IMR-90 (cell line): ENCODE measurements at regions not wholly inside any gene's neighbourhood (a gene's known extent, or its start where the extent isn't known, plus 50 kb on each side); places are given as distances from the start of the nearest gene placed in this dataset.

ENCODE experiments used
- BHLHE40 ChIP-seq: fragments of 150-350 bp; IDR thresholded peaks from 2 replicates; pipeline ENCODE4 v1.6.1; 2016; ENCODE audit warnings: mild to moderate bottlenecking, low read depth, low read length
- CEBPB ChIP-seq: IDR thresholded peaks from 2 replicates; pipeline ENCODE4 v1.6.1; 2012; ENCODE audit warnings: low read depth, low read length, improper control_type of control experiment
- CHD1 ChIP-seq: IDR thresholded peaks from 2 replicates; pipeline ENCODE4 v1.6.1; 2012; ENCODE audit warnings: low read depth, low read length, improper control_type of control experiment
- POLR2A ChIP-seq: IDR thresholded peaks from 2 replicates; pipeline ENCODE4 v1.6.1; 2012; ENCODE audit warnings: mild to moderate bottlenecking, low read depth, low read length
- USF2 ChIP-seq: fragments of 150-350 bp; IDR thresholded peaks from 2 replicates; pipeline ENCODE4 v1.6.1; 2017; ENCODE audit warnings: mild to moderate bottlenecking, antibody characterized with exemption, low read length, low read depth
- TF ChIP-seq, protein P1 (sequence below): conservative IDR thresholded peaks from 2 replicates; pipeline ENCODE4 v1.5.1; 2012; ENCODE audit warnings: mild to moderate bottlenecking, low read depth, low read length, improper control_type of control experiment
- TF ChIP-seq, protein P2 (sequence below): fragments of 150-350 bp; IDR thresholded peaks from 2 replicates; pipeline ENCODE4 v1.6.1; 2016; ENCODE audit warnings: low read depth, mild to moderate bottlenecking, low read length, moderate library complexity, borderline replicate concordance

DNA sequence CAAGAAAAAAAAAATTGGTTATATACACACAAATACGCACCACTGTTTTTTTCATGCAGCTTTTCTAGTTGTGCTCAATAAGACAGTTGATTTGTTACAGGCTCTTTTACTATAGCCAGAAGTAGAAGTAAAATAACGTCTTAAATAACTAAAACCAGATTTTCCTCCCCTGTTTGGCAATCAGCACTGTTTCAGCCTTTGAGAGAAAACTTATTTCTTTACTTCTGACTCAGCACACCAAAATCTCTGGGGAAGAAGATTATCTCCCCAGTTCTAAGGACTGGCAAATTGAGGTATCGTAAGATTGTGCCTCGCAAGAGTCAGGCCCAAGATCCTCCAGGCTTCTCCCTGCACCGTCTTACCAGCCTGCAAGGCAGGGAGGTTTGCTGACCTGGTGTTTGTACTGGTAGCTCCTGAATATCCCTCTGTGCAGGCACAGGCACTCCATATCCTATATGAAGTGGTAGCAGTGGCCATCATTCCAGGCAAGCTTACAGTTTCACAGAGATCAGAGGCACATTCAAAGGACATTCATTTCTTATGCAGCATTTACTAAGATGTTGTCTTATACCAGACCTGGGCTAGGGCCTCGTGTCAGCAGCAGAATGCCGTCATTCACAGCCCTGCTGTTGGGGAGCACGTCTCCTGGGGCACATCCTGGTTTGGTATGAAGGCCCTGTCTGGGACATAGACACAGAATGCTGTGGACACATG, 268.2 kb downstream of the ZNF536 start:
- TF ChIP-seq CHD1, result no peak
- TF ChIP-seq, protein P1, sequence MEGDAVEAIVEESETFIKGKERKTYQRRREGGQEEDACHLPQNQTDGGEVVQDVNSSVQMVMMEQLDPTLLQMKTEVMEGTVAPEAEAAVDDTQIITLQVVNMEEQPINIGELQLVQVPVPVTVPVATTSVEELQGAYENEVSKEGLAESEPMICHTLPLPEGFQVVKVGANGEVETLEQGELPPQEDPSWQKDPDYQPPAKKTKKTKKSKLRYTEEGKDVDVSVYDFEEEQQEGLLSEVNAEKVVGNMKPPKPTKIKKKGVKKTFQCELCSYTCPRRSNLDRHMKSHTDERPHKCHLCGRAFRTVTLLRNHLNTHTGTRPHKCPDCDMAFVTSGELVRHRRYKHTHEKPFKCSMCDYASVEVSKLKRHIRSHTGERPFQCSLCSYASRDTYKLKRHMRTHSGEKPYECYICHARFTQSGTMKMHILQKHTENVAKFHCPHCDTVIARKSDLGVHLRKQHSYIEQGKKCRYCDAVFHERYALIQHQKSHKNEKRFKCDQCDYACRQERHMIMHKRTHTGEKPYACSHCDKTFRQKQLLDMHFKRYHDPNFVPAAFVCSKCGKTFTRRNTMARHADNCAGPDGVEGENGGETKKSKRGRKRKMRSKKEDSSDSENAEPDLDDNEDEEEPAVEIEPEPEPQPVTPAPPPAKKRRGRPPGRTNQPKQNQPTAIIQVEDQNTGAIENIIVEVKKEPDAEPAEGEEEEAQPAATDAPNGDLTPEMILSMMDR, result no peak
- no peak for TF ChIP-seq BHLHE40
- TF ChIP-seq POLR2A, result no peak
- TF ChIP-seq, protein P2, sequence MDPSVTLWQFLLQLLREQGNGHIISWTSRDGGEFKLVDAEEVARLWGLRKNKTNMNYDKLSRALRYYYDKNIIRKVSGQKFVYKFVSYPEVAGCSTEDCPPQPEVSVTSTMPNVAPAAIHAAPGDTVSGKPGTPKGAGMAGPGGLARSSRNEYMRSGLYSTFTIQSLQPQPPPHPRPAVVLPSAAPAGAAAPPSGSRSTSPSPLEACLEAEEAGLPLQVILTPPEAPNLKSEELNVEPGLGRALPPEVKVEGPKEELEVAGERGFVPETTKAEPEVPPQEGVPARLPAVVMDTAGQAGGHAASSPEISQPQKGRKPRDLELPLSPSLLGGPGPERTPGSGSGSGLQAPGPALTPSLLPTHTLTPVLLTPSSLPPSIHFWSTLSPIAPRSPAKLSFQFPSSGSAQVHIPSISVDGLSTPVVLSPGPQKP, result no peak
- no peak for TF ChIP-seq CEBPB
- TF ChIP-seq USF2, result no peak
